ENCODE measurements at regions not wholly inside any gene's neighbourhood (a gene's known extent, or its start where the extent isn't known, plus 50 kb on each side); places are given as distances from the start of the nearest gene placed in this dataset.

- no peak for DNase-seq
- Histone ChIP-seq H3K36me3 (ENCODE audit: control insufficient read depth, insufficient read depth, low read length) (no peaks in the 10 kb centered on the region), H3K4me1 (ENCODE audit: control insufficient read depth, insufficient read depth, low read length, poor library complexity, severe bottlenecking) (no peaks in the 10 kb centered on the region), H3K27ac (ENCODE audit: insufficient read depth, low read length, poor library complexity, severe bottlenecking) (no peak overlapping the region), H3K4me3 (ENCODE audit: insufficient read depth, low read depth, low read length, poor library complexity, severe bottlenecking) (no peak overlapping the region), H3K9me3 (ENCODE audit: control insufficient read depth, low read length) (no peaks in the 10 kb centered on the region), H3K27me3 (replicated peaks; ENCODE audit: control insufficient read depth, insufficient read depth, low read length, poor library complexity, severe bottlenecking) (no peaks in the 10 kb centered on the region)
These were observed 317.6 kb downstream of the PRDM2 start for GRCh38 chr1:14017531-14017961.

- no peaks in the 10 kb centered on the region for H3K36me3 ChIP-seq (ENCODE audit: control insufficient read depth, insufficient read depth, low read length)
- no peaks in the 10 kb centered on the region for H3K4me1 ChIP-seq (ENCODE audit: control insufficient read depth, insufficient read depth, low read length, poor library complexity, severe bottlenecking)
- DNase-seq: no peak
- H3K27ac ChIP-seq (ENCODE audit: insufficient read depth, low read length, poor library complexity, severe bottlenecking): no peak overlapping the region
- no peaks in the 10 kb centered on the region for H3K9me3 ChIP-seq (ENCODE audit: control insufficient read depth, low read length)
- no peaks in the 10 kb centered on the region for H3K27me3 ChIP-seq (replicated peaks; ENCODE audit: control insufficient read depth, insufficient read depth, low read length, poor library complexity, severe bottlenecking)
- H3K4me3 ChIP-seq (ENCODE audit: insufficient read depth, low read depth, low read length, poor library complexity, severe bottlenecking): no peak overlapping the region
These were observed 319.5 kb downstream of the PRDM2 start for GRCh38 chr1:14019461-14019860.

GRCh38 chr1:14020006-14020405, 320.0 kb downstream of the PRDM2 start:
- no peak for DNase-seq
- no peak overlapping the region for H3K27ac ChIP-seq (ENCODE audit: insufficient read depth, low read length, poor library complexity, severe bottlenecking)
- H3K4me3 ChIP-seq (ENCODE audit: insufficient read depth, low read depth, low read length, poor library complexity, severe bottlenecking): no peak overlapping the region

GRCh38 chr1:14027099-14027498, 327.1 kb downstream of the PRDM2 start:
- Histone ChIP-seq H3K4me3 (ENCODE audit: insufficient read depth, low read depth, low read length, poor library complexity, severe bottlenecking) (no peak overlapping the region), H3K27ac (ENCODE audit: insufficient read depth, low read length, poor library complexity, severe bottlenecking) (no peak overlapping the region), H3K36me3 (ENCODE audit: control insufficient read depth, insufficient read depth, low read length) (no peaks in the 10 kb centered on the region), H3K27me3 (replicated peaks; ENCODE audit: control insufficient read depth, insufficient read depth, low read length, poor library complexity, severe bottlenecking) (no peaks in the 10 kb centered on the region), H3K4me1 (ENCODE audit: control insufficient read depth, insufficient read depth, low read length, poor library complexity, severe bottlenecking) (no peaks in the 10 kb centered on the region), H3K9me3 (ENCODE audit: control insufficient read depth, low read length) (no peaks in the 10 kb centered on the region)
- DNase-seq: no peak

More at GRCh38 chr1:14020006-14020405, 320.0 kb downstream of the PRDM2 start:
- no peaks in the 10 kb centered on the region for H3K36me3 ChIP-seq (ENCODE audit: control insufficient read depth, insufficient read depth, low read length)
- no peaks in the 10 kb centered on the region for H3K9me3 ChIP-seq (ENCODE audit: control insufficient read depth, low read length)
- no peaks in the 10 kb centered on the region for H3K27me3 ChIP-seq (replicated peaks; ENCODE audit: control insufficient read depth, insufficient read depth, low read length, poor library complexity, severe bottlenecking)
- H3K4me1 ChIP-seq (ENCODE audit: control insufficient read depth, insufficient read depth, low read length, poor library complexity, severe bottlenecking): no peaks in the 10 kb centered on the region

- Histone ChIP-seq H3K27me3 (replicated peaks; ENCODE audit: control insufficient read depth, insufficient read depth, low read length, poor library complexity, severe bottlenecking) (no peaks in the 10 kb centered on the region), H3K27ac (ENCODE audit: insufficient read depth, low read length, poor library complexity, severe bottlenecking) (no peak overlapping the region), H3K4me1 (ENCODE audit: control insufficient read depth, insufficient read depth, low read length, poor library complexity, severe bottlenecking) (no peaks in the 10 kb centered on the region), H3K9me3 (ENCODE audit: control insufficient read depth, low read length) (no peaks in the 10 kb centered on the region), H3K36me3 (ENCODE audit: control insufficient read depth, insufficient read depth, low read length) (no peaks in the 10 kb centered on the region), H3K4me3 (ENCODE audit: insufficient read depth, low read depth, low read length, poor library complexity, severe bottlenecking) (no peak overlapping the region)
- DNase-seq: no peak
These were observed 331.5 kb downstream of the PRDM2 start for GRCh38 chr1:14031461-14031860.

- H3K4me1 ChIP-seq (ENCODE audit: control insufficient read depth, insufficient read depth, low read length, poor library complexity, severe bottlenecking): no peaks in the 10 kb centered on the region
- no peak overlapping the region for H3K4me3 ChIP-seq (ENCODE audit: insufficient read depth, low read depth, low read length, poor library complexity, severe bottlenecking)
- H3K27ac ChIP-seq (ENCODE audit: insufficient read depth, low read length, poor library complexity, severe bottlenecking): no peak overlapping the region
- DNase-seq: no peak
- H3K9me3 ChIP-seq (ENCODE audit: control insufficient read depth, low read length): no peaks in the 10 kb centered on the region
- no peaks in the 10 kb centered on the region for H3K27me3 ChIP-seq (replicated peaks; ENCODE audit: control insufficient read depth, insufficient read depth, low read length, poor library complexity, severe bottlenecking)
- no peaks in the 10 kb centered on the region for H3K36me3 ChIP-seq (ENCODE audit: control insufficient read depth, insufficient read depth, low read length)
These were observed 334.5 kb downstream of the PRDM2 start for GRCh38 chr1:14034506-14034905.

GRCh38 chr1:14037101-14037847, 337.3 kb downstream of the PRDM2 start:
- H3K9me3 ChIP-seq (ENCODE audit: control insufficient read depth, low read length): no peaks in the 10 kb centered on the region
- H3K4me3 ChIP-seq (ENCODE audit: insufficient read depth, low read depth, low read length, poor library complexity, severe bottlenecking): no peak overlapping the region
- no peak overlapping the region for H3K27ac ChIP-seq (ENCODE audit: insufficient read depth, low read length, poor library complexity, severe bottlenecking)
- no peaks in the 10 kb centered on the region for H3K36me3 ChIP-seq (ENCODE audit: control insufficient read depth, insufficient read depth, low read length)
- no peaks in the 10 kb centered on the region for H3K27me3 ChIP-seq (replicated peaks; ENCODE audit: control insufficient read depth, insufficient read depth, low read length, poor library complexity, severe bottlenecking)
- no peaks in the 10 kb centered on the region for H3K4me1 ChIP-seq (ENCODE audit: control insufficient read depth, insufficient read depth, low read length, poor library complexity, severe bottlenecking)
- no peak for DNase-seq

- no peak overlapping the region for H3K27ac ChIP-seq (ENCODE audit: insufficient read depth, low read length, poor library complexity, severe bottlenecking)
- H3K27me3 ChIP-seq (replicated peaks; ENCODE audit: control insufficient read depth, insufficient read depth, low read length, poor library complexity, severe bottlenecking): no peaks in the 10 kb centered on the region
- H3K9me3 ChIP-seq (ENCODE audit: control insufficient read depth, low read length): no peaks in the 10 kb centered on the region
- no peaks in the 10 kb centered on the region for H3K36me3 ChIP-seq (ENCODE audit: control insufficient read depth, insufficient read depth, low read length)
- H3K4me1 ChIP-seq (ENCODE audit: control insufficient read depth, insufficient read depth, low read length, poor library complexity, severe bottlenecking): no peaks in the 10 kb centered on the region
- H3K4me3 ChIP-seq (ENCODE audit: insufficient read depth, low read depth, low read length, poor library complexity, severe bottlenecking): no peak overlapping the region
- no peak for DNase-seq
These were observed 339.8 kb downstream of the PRDM2 start for GRCh38 chr1:14039582-14040430.

- H3K27ac ChIP-seq (ENCODE audit: insufficient read depth, low read length, poor library complexity, severe bottlenecking): no peak overlapping the region
These were observed 350.0 kb downstream of the PRDM2 start for GRCh38 chr1:14049965-14050364.

More at GRCh38 chr1:14049965-14050364, 350.0 kb downstream of the PRDM2 start:
- no peaks in the 10 kb centered on the region for H3K9me3 ChIP-seq (ENCODE audit: control insufficient read depth, low read length)
- H3K4me1 ChIP-seq (ENCODE audit: control insufficient read depth, insufficient read depth, low read length, poor library complexity, severe bottlenecking): no peaks in the 10 kb centered on the region
- no peaks in the 10 kb centered on the region for H3K27me3 ChIP-seq (replicated peaks; ENCODE audit: control insufficient read depth, insufficient read depth, low read length, poor library complexity, severe bottlenecking)
- H3K4me3 ChIP-seq (ENCODE audit: insufficient read depth, low read depth, low read length, poor library complexity, severe bottlenecking): no peak overlapping the region
- H3K36me3 ChIP-seq (ENCODE audit: control insufficient read depth, insufficient read depth, low read length): no peaks in the 10 kb centered on the region
- no peak for DNase-seq
